ENCODE measurements at regions not wholly inside any gene's neighbourhood (a gene's known extent, or its start where the extent isn't known, plus 50 kb on each side); places are given as distances from the start of the nearest gene placed in this dataset.
"Not testable (repeated sequence)": the region's sequence is repeated elsewhere in the genome, so short reads cannot be mapped to it uniquely, and the experiment has no call there.

DNA sequence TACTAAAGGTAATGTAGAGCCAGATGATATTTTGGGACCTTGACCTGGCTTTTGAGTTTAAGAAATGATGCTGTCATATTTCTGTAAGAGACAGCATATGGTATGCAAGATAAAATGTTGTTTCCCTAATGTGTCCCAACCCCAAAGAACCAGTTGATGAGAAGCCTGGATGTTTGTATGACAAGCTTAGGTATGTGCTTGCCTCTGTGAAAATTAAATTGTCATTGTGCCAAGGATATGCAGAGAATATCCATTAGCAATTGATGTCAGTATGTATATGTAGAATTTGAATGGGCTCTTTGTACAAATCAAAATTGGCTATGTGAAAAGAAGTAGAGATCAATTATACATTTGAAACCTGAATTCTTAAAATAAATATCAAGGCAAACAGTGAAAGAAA is 650.8 kb upstream of the EYS start:
- no peak for DNase-seq (ENCODE audit: low spot score)
- no peak for FAIRE-seq

DNA sequence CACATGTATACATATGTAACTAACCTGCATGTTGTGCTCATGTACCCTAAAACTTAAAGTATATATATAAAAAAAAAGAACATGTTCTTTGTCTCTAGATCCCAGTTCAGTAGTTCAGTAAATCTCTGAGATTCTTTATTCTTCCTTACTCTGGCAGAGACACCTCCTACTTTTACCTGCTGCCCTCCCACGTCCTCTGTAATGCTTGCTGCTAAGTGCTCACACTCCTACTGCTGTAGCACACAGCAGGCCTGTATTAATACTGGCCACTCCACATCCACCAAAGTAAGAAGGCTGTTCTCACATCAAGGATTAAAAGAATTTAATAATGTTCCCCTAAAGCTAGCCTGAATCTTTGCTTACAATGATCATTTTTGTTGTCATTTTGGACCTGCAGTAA is 648.4 kb upstream of the EYS start:
- no peak for DNase-seq (ENCODE audit: low spot score)
- no peak for FAIRE-seq

DNA sequence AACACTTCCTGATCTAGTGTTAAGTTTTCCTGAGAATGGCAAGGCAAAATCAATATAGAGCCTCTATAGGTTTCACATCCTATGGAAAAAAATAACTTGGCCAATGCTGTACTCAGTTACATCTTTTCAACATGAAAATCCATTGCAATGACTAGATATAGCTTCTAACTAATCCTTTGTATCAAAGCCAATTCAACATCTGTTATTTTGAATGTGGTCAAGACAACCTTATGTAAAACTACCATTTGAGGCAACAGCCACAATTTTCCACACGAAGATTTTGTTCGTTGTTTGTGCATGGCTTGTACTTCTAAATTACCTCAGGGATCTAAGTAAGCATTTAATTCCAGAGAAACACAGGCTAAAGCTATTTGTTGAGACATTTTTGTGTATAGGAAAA is 637.8 kb upstream of the EYS start:
- DNase-seq (ENCODE audit: low spot score) (no peak), FAIRE-seq (no peak)

DNA sequence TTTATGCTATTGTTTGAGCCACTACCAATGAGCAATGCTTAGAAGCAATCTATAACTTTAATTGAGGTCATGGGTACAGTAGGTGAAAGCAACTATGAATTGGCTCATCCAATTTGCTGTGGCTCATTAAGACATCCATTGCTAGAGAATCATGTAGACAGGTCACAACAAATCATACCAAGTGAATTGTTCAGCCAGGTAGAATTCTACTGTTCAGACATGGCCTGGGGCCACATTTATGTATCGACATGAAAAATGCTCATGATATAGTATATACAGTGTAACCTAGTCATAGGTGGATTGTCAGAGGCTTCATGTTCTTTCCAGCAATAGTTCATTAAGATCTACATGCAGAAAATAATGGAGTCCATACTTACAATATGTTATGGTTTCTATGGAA is 633.7 kb upstream of the EYS start:
- no peak for DNase-seq (ENCODE audit: low spot score)
- FAIRE-seq: no peak

DNA sequence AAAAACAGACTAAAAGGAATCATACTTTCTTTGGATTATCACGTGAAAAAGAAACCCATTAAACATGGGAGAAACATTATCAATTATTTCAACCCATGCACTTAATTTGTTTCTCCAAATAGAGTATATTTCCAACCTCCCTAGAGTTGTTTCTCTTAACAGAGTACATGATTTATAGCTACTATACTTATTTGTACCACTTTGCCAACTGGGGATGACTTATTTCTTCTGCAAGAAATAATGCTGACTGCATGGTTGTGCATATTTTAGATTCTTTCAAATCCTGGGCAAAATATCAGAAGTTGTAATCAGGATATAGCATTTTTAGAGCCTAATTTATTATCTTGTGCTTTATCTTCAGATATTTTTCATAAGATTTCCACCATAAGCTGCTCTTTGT is 629.1 kb upstream of the EYS start:
- no peak for FAIRE-seq
- no peak for DNase-seq (ENCODE audit: low spot score)

DNA sequence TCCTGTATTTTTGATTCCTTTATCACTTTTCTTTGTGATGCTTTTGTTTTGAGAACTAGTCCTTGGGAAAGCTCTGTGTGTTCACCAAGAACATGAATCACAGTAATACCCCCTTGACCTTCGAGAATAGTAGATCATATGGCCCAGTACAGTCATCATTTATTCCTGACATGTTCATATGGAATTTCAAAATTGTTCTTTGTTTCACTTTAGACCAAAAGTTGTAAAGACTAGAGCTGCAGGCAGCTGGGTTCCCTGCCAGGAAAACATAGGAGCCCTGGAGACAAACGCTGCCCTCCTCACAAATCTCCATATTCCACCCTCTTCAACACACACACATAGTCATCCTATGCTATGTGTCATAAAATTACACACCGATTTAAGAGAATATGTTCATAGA is 621.2 kb upstream of the EYS start:
- FAIRE-seq: no peak

DNA sequence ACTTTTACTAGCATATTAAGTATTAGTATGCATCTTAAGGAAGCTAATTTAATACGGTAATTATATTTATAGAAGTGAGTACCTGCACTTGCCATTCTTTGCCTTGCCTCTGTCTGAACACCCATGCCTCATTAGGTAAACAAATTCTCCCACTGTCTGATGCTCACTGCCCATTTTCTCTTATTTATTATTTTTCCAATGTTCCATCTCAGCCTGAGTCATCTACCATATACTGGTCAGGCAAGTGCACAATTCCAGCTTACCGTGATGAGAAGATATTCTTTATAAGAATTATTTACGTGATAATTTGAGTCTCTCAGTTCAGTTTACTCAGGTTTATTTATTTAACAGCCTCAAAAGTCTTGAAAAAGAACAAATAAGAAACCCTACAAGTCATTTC is 619.2 kb upstream of the EYS start:
- FAIRE-seq (no peak), DNase-seq (ENCODE audit: low spot score) (no peak)

More for the DNA sequence above, 621.2 kb upstream of the EYS start:
- no peak for DNase-seq (ENCODE audit: low spot score)

DNA sequence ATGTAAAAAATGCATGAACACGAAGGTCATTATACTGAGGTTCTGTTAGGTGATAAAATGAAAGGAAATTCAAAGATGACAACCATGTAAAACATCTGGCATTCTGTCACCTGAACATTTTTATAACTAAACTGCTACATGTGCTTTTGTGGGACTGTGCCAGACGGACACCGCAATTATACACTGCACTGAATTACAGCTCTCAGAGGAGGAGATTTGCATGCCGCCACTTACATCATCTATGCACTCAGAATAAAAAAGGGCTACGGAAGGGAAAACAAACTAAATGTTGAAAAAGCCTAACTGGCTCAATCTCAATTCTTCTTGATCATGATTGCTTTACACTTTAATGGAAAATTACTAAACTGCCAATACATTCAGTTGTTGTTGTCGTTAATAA is 614.0 kb upstream of the EYS start:
- DNase-seq (ENCODE audit: low spot score): no peak
- no peak for FAIRE-seq

DNA sequence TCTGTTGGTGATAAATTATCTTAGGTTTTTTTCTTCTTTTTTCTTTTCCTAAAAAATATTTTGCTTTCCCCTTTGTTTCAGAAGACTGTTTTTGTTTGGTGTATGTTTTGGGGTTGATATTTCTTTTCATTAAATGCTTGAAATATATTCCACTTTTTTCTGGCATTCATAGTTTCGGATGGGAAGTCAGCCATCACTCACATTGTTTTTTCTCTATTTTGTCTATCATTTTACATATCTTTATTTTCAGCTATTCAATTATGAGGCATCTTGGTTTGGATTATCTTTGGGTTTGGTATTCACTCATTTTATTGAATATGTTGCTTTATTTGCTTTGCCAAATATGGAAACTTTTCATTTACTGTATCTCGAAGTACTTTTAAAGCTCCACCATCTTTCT is 600.5 kb upstream of the EYS start:
- FAIRE-seq (no peak), DNase-seq (ENCODE audit: low spot score) (no peak)

DNA sequence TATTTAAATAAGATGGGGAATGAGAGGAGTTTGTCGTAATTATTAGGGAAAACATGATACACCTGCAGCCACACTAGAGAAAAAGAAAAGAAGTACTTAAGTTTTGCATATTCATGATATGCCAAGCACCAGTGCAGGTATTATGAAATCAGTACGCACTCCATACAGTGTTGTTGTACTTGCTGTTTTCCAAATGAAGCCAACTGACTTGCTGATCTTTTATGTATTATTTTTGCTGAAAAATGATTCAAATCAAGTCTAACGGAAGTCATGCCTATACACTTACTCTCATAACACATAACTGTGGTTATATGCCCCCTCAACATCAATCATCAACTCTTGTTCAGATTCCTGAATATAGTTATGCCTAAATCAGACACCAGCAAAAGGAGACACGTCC is 584.9 kb upstream of the EYS start:
- FAIRE-seq: no peak

DNA sequence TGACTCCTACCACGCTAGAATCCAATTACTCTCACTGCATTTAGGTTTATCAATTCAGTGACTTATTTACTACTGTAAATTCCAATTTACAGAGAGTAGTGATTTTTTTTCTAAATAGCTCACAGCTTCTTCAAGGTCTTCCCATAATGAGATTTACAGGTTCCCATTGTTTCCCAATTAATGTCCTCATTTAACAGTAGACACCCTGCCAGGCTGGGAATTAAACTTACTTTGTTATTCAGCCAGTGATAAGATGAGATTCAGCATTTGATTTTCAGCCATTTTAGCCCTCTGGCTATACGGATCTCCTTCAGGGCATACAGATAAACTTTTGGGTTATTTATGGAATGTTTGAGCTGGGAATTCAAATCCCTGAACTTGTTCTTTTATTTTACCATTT is 582.9 kb upstream of the EYS start:
- no peak for FAIRE-seq
- no peak for DNase-seq (ENCODE audit: low spot score)

More for the DNA sequence above, 584.9 kb upstream of the EYS start:
- no peak for DNase-seq (ENCODE audit: low spot score)

DNA sequence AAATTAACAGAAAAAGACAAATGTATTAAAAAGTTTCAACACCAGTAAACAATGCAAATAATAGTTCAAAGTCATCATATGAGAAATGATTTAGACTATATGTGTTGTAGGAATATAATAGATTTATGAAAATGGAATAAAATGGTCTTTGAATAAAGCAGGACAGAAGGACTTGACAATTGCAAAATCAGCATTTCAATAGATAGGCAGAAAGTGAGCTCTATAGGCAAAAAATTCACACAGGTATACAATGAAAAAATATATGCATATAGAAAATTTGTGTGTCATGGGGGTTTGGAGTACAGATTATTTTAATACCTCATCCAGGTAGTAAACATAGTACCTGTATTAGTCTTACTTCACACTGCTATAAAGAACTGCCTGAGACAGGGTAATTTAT is 571.1 kb upstream of the EYS start:
- no peak for FAIRE-seq

DNA sequence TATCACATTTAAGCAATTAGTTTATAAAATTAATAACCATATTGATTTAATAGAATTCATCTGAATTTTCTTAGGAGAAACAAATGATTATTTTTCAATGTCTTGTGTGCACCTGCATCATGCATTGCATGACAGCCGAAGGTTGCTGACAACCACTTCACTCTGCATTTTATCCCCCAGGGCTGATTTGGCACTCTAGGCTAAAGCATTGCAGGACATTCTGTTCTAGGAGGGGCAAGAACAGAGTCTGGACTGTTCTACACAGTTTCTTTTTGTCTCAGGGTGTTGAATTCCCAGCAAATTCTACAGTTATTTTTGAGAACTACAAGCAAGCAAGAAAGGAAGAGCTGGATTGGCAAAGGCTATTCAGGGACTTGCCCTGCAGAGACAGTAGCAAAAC is 570.4 kb upstream of the EYS start:
- DNase-seq (ENCODE audit: low spot score) (no peak), FAIRE-seq (no peak)

More for the DNA sequence above, 571.1 kb upstream of the EYS start:
- no peak for DNase-seq (ENCODE audit: low spot score)

DNA sequence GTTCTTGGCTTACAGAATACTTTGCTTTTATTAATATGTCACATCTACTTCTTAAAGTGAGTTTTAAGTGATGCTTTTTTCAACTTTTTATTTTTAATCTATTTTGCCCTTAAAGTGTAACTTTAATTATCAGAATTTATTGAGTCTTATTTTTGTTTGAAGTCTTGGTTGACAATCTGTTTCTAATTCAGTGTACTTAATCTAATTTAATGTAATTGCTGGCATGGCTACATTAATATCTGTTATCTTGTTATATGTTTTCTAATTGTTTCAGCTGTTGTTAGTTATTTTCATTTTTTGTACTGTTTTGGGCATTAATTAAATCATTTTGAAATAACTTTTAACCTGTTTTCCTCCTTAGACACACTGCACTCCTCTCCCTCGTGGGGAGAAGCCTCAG is 558.7 kb upstream of the EYS start:
- DNase-seq (ENCODE audit: low spot score) (no peak), FAIRE-seq (no peak)

DNA sequence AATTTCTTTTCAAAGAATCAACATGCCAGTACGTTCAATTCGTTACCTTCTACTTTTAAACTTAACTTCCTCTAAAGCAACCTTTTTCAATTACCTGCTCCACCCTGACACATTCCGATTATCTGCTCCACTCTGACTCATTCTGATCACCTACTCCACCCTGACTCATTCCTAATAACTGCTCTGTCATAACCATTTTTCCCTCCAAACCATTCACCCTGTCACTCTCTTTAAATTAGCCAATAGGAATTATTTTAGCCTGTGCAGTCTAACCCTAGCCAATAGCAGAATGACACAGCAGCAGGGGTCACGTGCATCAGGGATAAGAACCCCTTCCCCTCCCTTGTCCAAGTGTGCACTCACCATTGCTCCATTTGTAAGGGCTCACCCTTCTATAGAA is 557.4 kb upstream of the EYS start:
- FAIRE-seq: no peak
- DNase-seq (ENCODE audit: low spot score): no peak

DNA sequence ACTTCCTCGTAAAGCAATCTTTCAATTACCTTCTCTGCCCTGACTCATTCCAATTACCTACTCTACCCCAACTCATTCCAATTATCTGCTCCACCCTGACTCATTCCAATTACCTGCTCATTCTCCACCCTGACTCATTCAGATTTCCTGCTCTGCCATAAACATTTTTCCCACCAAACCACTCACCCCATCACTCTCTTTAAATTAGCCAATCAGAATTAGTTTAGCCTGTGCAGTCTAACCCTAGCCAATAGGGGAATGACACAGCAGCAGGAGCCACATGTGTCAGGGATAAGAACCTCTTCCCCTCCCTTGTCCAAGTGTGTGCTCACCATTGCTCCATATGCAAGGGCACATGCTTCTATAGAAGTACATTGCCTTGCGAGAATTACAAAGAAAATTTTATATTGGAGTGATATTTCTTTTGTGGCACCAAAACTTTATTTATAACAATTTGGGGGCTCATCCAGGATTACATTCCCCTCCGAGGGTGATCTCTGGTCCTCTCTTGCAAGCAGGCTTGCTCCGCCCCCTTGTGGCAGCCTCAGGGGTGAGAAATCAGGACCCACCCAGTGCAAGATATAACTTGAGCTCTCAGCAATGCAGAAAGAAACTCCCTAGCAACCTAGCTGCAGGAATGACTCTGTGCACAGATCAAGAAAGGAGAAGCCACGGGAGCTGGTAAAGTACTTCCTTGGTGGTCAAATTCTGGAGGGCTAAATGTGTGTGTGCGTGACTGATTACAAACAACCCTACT is 551.9 kb upstream of the EYS start:
- not testable (repeated sequence) for DNase-seq (ENCODE audit: low spot score); FAIRE-seq

DNA sequence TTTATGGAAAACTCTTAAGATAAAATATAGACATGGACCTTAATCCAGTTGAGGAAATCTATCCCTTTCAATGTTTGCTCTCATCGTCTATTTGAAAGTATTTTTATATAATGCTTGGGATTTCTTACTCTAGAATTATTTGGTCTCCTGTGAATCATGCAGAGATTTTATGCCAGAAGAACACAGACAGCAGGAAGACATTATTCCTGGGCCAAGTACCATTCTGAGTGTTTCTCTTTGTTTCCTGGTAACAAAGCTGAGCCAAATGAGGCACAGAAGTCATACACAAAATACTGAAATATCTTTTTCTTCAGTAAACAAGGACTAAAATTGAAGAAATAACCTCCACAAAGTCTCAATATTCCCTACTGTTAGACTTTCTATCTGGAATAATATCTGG is 538.2 kb upstream of the EYS start:
- DNase-seq (ENCODE audit: low spot score) (no peak), FAIRE-seq (no peak)

DNA sequence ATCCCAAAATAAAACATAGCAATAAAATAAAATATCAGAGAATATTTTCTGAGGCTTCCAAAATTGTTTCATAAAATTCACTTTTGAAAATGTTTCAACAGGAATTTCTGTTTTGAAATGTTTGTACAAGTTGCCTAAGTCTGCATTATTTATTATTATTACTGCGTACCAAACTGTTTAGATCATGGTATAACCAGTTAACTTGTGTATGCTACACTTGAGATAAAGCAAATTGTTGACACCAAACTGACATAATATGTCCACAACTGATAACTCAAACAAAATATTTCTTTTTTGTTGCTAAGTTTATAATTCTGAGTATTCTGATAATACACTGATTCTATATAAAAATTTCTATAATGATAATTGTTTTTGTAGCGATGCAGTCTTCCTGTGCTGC is 531.8 kb upstream of the EYS start:
- no peak for FAIRE-seq

DNA sequence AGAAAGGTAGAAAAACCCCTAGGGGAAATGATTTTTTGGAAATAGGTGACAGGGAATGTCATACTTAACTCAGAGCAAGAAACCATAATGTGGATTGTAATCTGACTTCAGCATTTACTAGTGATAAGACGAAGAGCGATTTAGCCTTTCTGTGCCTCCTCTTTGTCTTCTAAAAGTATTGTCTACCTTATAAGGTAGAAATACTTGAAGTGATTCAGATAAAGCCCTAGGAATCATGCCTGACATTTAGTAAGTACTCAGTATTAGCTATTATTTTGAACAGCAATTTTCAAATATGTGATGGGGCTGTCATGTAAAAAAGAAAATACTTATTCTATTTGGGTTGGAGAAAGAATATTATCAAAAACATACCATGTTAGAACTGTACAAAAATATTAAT is 525.9 kb upstream of the EYS start:
- FAIRE-seq (no peak), DNase-seq (ENCODE audit: low spot score) (no peak)

More for the DNA sequence above, 531.8 kb upstream of the EYS start:
- no peak for DNase-seq (ENCODE audit: low spot score)

DNA sequence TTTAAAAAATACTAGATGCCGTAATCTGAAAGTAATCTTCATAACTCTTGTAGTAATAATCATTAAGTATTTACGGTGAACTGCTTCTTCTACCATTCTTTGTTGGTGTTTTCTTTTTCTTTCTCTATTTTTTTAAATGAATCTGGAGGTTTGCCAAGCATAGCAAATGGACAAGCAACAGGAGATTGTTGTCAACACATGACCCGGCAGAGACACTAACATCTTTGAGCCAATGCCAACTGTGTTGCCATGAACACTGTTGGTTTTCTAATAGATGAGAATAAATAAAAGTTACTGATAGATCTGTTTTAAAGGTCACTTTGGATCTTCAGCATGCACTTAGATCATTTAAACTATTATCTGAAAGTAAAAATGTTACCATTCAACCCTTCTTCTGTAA is 523.6 kb upstream of the EYS start:
- no peak for FAIRE-seq
- no peak for DNase-seq (ENCODE audit: low spot score)

DNA sequence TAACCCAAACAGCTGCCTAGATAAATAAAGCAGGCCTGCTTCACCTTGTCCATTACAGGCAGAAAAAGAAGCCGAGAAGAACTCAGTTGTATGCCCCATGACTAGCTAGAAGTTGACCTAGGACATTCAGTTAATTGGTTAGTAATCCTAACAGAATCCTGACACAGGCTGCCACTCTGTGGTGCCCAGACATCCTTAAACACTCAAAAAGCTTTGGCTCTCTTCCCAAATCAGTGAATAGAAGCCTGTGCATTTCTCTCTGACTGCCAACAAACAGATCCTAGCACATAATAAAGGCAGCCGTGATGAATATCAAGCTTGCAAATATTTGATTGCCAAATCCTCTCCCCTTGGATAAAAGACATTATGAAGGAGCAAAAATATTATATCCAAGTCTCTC is 519.1 kb upstream of the EYS start:
- FAIRE-seq (no peak), DNase-seq (ENCODE audit: low spot score) (no peak)

DNA sequence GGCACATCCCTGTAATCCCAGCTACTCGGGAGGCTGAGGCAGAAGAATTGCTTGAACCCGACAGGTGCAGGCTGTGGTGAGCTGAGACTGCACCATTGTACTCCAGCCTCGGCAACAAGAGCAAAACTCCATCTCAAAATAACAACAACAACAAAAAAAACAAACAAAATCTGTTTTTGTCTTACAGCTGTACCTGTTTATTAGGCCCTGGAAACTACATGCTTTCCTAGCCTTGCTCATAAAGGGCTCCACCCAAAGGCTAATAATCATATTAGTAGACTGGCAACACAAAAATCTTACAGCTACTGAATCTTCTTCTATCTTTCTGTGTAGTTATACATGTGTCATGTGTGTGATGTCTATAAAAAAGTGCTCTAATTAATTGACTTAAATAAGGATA is 503.9 kb upstream of the EYS start:
- no peak for FAIRE-seq

DNA sequence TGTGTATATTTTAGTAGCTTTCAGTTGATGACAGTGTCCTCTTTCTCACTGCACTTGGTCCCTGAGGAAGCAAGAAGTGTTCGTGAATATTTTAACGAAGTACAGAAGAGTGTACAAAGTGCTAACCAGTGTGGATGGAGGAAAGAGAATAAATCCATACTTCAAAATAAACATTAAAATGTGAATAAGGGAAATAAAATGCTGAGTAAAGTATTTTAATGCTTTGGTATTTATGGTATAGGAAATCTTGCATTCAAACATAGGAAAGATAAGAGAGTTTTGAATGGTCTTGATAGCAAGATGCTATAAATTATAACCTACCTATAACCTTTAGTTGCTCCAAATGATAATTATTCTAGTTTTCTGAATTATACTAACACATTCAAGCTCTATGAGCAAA is 493.4 kb upstream of the EYS start:
- no peak for FAIRE-seq
- no peak for DNase-seq (ENCODE audit: low spot score)

More for the DNA sequence above, 503.9 kb upstream of the EYS start:
- DNase-seq (ENCODE audit: low spot score): no peak

DNA sequence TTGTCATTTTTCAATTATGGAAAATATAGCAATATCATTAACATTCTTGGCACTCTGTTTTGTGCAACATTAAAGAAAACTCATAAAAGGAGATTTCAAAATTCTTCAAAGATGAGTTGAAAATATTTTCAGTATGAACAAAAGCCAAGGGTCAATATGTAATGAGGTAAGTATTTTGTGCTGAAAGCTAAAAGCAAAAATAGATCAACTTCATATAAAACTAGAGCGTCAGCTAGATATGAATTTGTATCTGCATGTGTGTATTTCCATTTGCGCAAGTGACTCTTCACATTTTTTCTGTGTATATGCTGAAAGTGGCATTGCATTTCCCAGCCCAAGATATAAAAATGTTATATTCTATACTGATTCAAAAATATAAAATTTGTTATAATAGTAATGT is 492.1 kb upstream of the EYS start:
- no peak for DNase-seq (ENCODE audit: low spot score)
- FAIRE-seq: no peak
